Endothelial cell (in vitro differentiated cells): ENCODE measurements at regions not wholly inside any gene's neighbourhood (a gene's known extent, or its start where the extent isn't known, plus 50 kb on each side); places are given as distances from the start of the nearest gene placed in this dataset.

Source experiments
- DNase-seq: peaks from one replicate; pipeline ENCODE4 v3.0.0; 2021; ENCODE audit warnings: low spot score
- H3K27ac Mint-ChIP-seq: one replicate; pipeline ENCODE4 v1.8.0; 2021; ENCODE audit warnings: mixed read lengths, inconsistent platforms; ENCODE audit not compliant: unreplicated experiment
- H3K27me3 Mint-ChIP-seq: one replicate; pipeline ENCODE4 v1.8.0; 2021; ENCODE audit warnings: mild to moderate bottlenecking, moderate library complexity, mixed read lengths, inconsistent platforms; ENCODE audit not compliant: unreplicated experiment
- H3K36me3 Mint-ChIP-seq: one replicate; pipeline ENCODE4 v1.8.0; 2021; ENCODE audit warnings: mild to moderate bottlenecking, low read depth, mixed read lengths, inconsistent platforms; ENCODE audit not compliant: unreplicated experiment
- H3K4me1 Mint-ChIP-seq: one replicate; pipeline ENCODE4 v1.8.0; 2021; ENCODE audit warnings: mild to moderate bottlenecking, mixed read lengths, inconsistent platforms; ENCODE audit not compliant: unreplicated experiment
- H3K4me3 Mint-ChIP-seq: one replicate; pipeline ENCODE4 v1.8.0; 2021; ENCODE audit warnings: mild to moderate bottlenecking, mixed read lengths, inconsistent platforms; ENCODE audit not compliant: unreplicated experiment
- H3K9me3 Mint-ChIP-seq: one replicate; pipeline ENCODE4 v1.8.0; 2021; ENCODE audit warnings: mixed read lengths, inconsistent platforms; ENCODE audit not compliant: unreplicated experiment
- CTCF ChIP-seq: fragments of 200-600 bp; sonication (generic); IDR thresholded peaks from one replicate; pipeline ENCODE4 v1.5.0; 2021; ENCODE audit warnings: antibody characterized with exemption; ENCODE audit not compliant: unreplicated experiment

- no peak for DNase-seq
- Mint-ChIP-seq H3K36me3 (no peaks in the 10 kb centered on the region), H3K4me3 (no peak overlapping the region), H3K27ac (no peak overlapping the region), H3K27me3 (no peaks in the 10 kb centered on the region), H3K4me1 (no peaks in the 10 kb centered on the region), H3K9me3 (no peaks in the 10 kb centered on the region)
- TF ChIP-seq CTCF, result no peak
These were observed 1117.0 kb downstream of the DSC3 start for GRCh38 chr18:29925566-29925965.

- H3K4me3 Mint-ChIP-seq, result no peak overlapping the region
- no peak for DNase-seq
- H3K9me3 Mint-ChIP-seq, result no peaks in the 10 kb centered on the region
- TF ChIP-seq CTCF, result no peak
- peaks cover 3% of the 10 kb centered on the region for H3K36me3 Mint-ChIP-seq
- peaks cover 6% of the 10 kb centered on the region for H3K4me1 Mint-ChIP-seq
- no peaks in the 10 kb centered on the region for H3K27me3 Mint-ChIP-seq
- H3K27ac Mint-ChIP-seq, result no peak overlapping the region
These were observed 1130.2 kb downstream of the DSC3 start for GRCh38 chr18:29912351-29912750.

- peak; percentile 95 for TF ChIP-seq CTCF
- Mint-ChIP-seq H3K27me3 (no peaks in the 10 kb centered on the region), H3K4me3 (no peak overlapping the region), H3K9me3 (no peaks in the 10 kb centered on the region), H3K27ac (no peak overlapping the region), H3K4me1 (no peaks in the 10 kb centered on the region), H3K36me3 (no peaks in the 10 kb centered on the region)
- no peak for DNase-seq
These were observed 1149.5 kb downstream of the DSC3 start for GRCh38 chr18:29892960-29893558.

GRCh38 chr18:29883114-29883513 is 1159.4 kb downstream of the DSC3 start:
- TF ChIP-seq CTCF, result no peak
- Mint-ChIP-seq H3K27me3 (no peaks in the 10 kb centered on the region), H3K36me3 (no peaks in the 10 kb centered on the region), H3K4me3 (no peak overlapping the region), H3K27ac (no peak overlapping the region), H3K4me1 (peaks cover 10% of the 10 kb centered on the region), H3K9me3 (no peaks in the 10 kb centered on the region)
- DNase-seq, result no peak

- Mint-ChIP-seq H3K36me3 (no peaks in the 10 kb centered on the region), H3K9me3 (no peaks in the 10 kb centered on the region), H3K4me3 (no peak overlapping the region), H3K4me1 (peaks cover 10% of the 10 kb centered on the region), H3K27me3 (no peaks in the 10 kb centered on the region), H3K27ac (no peak overlapping the region)
- no peak for TF ChIP-seq CTCF
- no peak for DNase-seq
These were observed 1159.9 kb downstream of the DSC3 start for GRCh38 chr18:29882620-29883019.
